Upper lobe of left lung (tissue), 4 donors: ENCODE measurements at regions not wholly inside any gene's neighbourhood (a gene's known extent, or its start where the extent isn't known, plus 50 kb on each side); places are given as distances from the start of the nearest gene placed in this dataset.

Experiments
- EP300 ChIP-seq, 4 donors: sonication (generic); formaldehyde crosslinking; IDR thresholded peaks; one replicate each; pipeline ENCODE4 v1.5.1; 2017; ENCODE audit warnings: antibody characterized with exemption in 4 of 4, control low read depth in 2 of 4
- POLR2A ChIP-seq, 4 donors: fragments of 450-650 bp; IDR thresholded peaks; one replicate each; pipeline ENCODE4 v1.5.1; 2016 to 2017; ENCODE audit warnings: antibody characterized with exemption in 4 of 4, mild to moderate bottlenecking in 2 of 4
- POLR2AphosphoS5 ChIP-seq, 2 donors: sonication (generic); formaldehyde crosslinking; IDR thresholded peaks; one replicate each; pipeline ENCODE4 v1.5.1; 2017; ENCODE audit warnings: antibody characterized with exemption in 2 of 2
- TF ChIP-seq, protein P1 (sequence below), 6 experiments: fragments of 450-650 bp in 4 of 6; fragments of 200-600 bp in 2 of 6; sonication (generic) in 2 of 6; IDR thresholded peaks; one replicate each; pipeline ENCODE4 v1.5.1; 2016 to 2019; ENCODE audit warnings: antibody characterized with exemption in 6 of 6

DNA sequence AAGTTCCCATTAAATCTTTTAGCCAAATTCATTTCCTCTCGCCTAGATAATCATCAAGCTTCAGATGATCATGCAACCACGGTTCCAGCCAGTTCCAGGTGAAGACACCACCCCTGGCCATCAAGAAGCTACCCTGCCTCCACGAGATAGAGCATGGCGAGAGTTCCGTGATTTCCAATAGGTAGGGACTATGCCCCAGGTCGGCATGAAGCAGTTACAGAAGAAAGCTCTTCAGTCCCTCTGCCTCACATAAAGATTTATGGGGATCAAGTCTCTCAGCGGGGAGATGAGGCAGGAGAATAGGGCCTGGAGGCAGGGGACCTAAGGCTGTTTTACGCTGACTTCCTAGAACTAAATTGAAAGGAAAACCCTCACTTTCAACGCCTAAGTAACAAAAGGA is 183.9 kb downstream of the OR13H1 start:
- TF ChIP-seq, protein P1, sequence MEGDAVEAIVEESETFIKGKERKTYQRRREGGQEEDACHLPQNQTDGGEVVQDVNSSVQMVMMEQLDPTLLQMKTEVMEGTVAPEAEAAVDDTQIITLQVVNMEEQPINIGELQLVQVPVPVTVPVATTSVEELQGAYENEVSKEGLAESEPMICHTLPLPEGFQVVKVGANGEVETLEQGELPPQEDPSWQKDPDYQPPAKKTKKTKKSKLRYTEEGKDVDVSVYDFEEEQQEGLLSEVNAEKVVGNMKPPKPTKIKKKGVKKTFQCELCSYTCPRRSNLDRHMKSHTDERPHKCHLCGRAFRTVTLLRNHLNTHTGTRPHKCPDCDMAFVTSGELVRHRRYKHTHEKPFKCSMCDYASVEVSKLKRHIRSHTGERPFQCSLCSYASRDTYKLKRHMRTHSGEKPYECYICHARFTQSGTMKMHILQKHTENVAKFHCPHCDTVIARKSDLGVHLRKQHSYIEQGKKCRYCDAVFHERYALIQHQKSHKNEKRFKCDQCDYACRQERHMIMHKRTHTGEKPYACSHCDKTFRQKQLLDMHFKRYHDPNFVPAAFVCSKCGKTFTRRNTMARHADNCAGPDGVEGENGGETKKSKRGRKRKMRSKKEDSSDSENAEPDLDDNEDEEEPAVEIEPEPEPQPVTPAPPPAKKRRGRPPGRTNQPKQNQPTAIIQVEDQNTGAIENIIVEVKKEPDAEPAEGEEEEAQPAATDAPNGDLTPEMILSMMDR (IDR thresholded peaks at IDR 0.05) = no peak
- TF ChIP-seq EP300 (IDR thresholded peaks at IDR 0.05) (no peak), POLR2A (IDR thresholded peaks at IDR 0.05) (no peak), POLR2AphosphoS5 (IDR thresholded peaks at IDR 0.05) (no peak)
